ENCODE measurements at regions not wholly inside any gene's neighbourhood (a gene's known extent, or its start where the extent isn't known, plus 50 kb on each side); places are given as distances from the start of the nearest gene placed in this dataset.

GRCh38 chr22:49599691-49600455, 227.8 kb downstream of the BRD1 start:
- no peak for TF ChIP-seq POLR2A (IDR thresholded peaks at IDR 0.05; ENCODE audit: low read depth, low read length)
- TF ChIP-seq CTCF (conservative IDR thresholded peaks at IDR 0.05; ENCODE audit: low read depth, low read length), result no peak

Measured in IMR-90 (cell line).